Left renal cortex interstitium (tissue), 4 donors: ENCODE measurements at regions not wholly inside any gene's neighbourhood (a gene's known extent, or its start where the extent isn't known, plus 50 kb on each side); places are given as distances from the start of the nearest gene placed in this dataset.

Experiments
- DNase-seq, 4 donors: peaks; one replicate each; pipeline ENCODE4 v3.0.0-alpha.2; 2013; ENCODE audit warnings: low read depth in 4 of 4, low spot score in 2 of 4, missing footprints in 1 of 4

DNA sequence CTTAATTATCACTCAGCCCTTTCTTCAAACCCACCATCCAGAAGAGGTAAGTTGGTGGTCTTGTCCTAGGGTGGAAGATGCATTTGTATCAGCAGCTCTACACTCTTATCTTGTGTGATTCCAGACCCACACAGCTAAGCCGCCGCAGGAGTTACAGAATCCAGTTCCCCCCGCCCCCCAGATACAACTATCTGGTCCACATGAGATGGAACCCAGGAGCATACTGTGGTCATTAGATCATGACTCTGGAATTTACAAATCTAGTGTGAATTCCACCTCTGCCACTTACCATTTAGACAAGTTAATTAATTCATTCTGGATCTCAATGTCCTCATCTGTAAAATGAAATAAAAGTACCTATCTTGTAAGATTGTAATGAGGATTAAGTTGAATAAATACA, 486.4 kb downstream of the BCL11A start:
- no peak for DNase-seq

DNA sequence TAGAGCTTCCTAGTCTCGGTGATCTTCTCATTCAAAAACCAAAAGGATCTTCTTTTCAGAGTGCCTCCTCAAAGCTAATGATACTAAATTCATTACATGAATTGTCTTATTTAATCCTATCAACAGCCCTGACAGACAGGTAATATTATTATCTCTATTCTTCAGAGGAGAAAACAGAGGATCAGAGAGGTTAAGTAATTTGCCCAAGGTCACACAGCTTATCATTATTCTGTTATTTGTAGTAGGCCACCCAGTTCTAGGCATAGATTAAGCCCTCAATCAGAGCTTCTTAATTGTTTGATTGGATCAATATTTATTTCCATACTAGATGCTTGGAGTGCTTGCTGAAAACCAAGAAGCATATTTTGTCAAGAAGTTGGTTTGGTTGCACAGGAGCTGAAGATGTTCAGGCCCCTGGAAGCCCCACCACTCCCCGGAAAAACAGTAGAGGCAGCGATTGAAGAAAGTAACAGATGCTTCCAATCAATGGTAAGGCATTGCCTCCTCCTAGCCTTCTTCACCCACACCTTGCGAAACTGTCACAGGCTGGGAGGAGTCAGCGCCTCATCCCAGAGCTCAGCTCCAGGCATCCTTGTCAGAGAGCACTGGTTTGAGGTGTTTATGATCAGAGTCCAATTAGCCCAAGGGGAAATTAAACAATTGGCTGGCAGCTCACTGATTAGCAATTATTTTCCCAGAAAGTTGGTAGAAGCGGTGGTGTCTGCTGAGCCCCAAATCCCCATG, 487.2 kb downstream of the BCL11A start:
- no peak for DNase-seq

DNA sequence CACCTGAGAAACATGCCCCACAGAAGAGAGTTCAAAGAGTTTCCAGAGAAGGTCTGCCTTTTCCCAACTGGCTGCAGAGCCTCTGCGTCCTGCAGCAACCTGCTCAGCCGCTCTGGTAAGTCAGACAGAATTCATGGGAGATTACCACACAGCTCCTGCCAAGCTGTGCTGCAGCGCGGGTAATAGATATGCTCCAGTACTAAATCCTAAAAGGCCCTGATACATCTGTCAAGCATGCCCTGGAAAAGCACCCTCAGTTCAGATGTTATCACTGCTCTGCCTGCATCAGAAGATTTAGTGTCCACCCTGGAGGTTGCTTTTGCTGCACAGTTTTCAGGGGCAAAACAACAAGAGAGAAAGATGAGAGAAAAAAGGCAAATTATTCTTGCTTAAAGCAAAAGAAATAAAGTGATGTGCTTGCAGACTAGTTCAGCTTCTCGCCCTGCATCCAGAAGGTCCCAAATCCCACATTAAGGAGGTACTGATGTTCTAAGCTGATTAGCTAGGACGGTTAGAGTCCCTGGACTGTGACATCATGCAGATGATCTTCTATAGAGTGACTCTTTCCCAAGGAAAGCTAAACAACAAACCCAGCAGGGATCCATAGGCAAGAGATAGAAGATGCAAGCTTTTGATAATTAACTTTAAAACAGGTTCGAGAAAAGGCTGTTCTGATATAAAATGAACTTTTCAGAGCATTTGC, 488.6 kb downstream of the BCL11A start:
- no peak for DNase-seq

DNA sequence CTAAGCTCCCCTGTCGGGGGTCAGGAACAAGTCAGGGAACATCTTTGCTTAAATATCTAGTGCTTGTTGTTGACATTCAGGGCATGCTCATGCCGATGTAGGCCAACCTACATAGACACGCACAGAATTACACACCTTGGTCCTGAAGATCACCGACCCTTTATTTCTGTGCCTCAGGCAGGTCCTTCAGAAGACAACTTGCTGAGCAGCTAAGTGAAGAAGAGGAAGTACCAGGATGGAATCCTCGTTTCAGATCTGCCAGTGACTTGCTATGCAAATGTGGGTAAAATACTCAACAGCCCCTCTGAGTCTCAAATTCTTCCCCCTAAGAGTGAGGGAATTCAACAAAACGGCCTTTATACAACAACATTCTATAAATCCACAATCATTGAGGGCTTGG, 494.7 kb downstream of the BCL11A start:
- DNase-seq, result no peak

DNA sequence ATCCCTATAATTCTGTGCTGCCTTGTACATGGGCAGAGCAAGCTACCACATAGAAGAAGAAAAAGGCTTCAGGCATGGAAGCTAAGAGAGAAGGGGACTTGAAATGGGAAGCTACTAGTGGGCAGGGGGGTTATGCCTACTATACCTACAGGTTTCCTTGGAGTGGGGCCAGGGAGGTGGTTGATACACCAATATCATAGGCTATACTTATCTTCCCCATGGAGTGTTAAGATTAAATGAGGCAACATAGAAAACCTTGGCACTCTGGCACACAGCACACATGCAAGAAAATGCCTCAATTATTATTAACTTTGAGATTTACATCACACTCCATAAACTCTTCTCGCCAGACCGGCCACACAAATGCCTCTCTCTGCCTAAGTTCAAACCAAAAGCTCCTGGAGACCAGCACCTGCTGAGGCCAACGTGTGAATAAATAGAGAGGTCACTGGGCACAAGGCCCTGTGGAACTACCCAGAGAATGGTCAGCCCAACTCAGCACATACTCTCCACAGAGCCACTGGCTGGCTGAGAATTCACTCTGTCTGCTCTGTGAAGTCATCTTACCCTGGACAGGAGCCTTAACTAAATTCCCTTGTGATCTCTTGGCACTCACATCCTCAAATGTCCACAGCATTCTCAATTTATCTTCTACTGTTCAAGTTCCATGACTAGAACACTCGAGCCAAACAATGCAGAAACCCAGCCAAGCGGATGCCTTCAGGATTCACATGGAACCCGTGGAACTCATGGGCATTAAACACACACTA, 498.7 kb downstream of the BCL11A start:
- no peak for DNase-seq

DNA sequence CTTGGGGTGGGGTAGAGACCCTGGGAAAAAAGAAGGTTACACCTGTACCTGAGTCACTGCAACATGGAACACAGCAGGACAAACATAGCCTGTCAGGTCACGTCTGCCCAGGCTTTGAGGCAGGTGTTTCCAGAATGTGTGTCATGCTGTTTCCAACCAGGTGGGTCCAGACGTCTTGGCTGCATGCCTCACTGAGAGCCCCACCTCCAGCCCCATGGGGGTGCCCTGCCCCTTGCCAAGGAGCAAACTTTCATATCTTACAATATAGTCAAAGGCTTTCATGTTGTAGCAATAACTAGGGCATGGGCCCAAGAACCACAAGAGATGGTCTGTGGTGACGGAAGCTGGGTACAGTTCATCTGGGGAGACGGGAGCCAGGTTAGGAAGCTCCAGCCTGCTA, 499.7 kb downstream of the BCL11A start:
- no peak for DNase-seq

DNA sequence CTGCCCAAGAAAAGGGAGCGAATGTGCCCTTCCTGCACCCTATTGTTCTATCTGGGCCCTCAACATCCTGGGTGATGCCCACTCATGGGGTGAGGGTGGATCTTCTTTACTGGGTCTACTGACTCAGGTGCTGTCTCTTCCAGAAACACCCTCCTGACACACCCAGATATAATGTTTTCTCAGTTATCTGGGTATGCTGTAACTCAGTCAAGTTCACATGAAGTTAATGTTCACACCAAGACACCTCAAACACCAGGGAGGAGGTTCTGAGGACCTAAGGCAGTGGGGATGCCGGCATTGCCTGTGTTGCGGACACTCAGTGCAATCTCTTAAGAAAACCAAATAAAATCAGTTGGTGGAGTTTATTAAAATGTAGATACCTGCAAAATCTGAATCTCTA, 500.9 kb downstream of the BCL11A start:
- DNase-seq, result no peak

DNA sequence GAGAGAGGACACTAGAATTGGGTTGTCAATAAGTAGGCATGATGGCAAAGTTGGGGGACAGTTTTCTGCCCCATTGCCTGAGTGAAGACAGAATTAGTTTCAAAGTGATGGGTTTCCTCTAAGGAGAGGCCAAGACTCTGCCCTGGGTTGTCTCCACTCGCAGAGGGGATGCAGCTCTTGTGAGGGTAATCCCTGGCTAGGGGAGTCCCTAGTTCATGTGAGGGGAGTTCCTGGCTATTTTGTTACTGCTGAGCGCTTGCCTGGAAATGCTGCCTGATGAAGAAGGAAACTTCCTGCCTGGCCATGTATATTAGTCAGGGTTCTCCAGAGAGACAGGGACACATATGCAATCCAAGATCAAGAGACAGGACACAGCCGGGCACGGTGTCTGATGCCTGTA, 501.5 kb downstream of the BCL11A start:
- no peak for DNase-seq

DNA sequence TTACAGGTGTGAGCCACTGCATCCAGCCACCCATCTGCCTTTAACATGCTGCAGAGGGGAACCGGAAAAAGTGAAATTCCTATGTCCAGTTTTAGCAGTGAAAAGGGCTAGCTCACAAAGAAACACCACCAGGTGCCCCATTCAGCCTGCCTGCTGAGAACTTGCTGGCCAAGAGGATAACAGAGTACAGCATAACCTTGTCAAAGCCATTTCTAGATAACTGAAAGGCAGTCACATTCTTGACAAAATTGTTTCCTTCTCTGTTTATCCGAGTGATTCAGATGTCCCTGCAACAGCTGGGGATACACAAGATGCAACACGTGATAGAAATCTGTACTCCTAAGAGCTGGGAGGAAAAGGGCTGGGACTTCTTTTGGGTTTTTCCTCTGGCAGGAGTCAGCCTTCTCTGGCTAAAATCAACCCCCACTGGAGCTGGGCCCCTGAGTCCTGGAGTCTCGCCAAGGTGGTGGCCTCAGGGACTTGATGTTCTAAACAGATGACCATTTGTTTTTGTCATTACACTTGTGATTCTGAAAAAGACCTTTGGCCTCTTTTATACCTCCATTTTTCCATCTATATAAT, 505.4 kb downstream of the BCL11A start:
- no peak for DNase-seq

DNA sequence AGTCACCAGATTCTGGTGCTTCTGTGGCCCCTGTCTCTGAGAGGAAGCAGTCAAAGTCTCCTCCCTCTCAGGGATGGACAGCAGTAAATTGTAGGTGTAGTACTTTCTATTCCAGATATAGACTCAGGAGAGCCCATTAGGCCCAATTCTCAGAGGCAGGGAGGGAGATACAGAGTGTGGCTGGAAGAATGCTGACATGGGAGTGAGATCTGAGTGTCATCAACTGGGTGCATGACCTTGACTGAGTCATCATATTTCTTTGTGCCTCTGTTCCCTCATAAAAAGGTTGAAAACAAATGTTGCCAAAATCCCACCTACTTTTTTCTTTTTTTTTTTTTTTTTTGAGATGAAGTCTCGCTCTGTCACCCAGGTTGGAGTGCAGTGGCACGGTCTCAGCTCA, 506.1 kb downstream of the BCL11A start:
- no peak for DNase-seq

DNA sequence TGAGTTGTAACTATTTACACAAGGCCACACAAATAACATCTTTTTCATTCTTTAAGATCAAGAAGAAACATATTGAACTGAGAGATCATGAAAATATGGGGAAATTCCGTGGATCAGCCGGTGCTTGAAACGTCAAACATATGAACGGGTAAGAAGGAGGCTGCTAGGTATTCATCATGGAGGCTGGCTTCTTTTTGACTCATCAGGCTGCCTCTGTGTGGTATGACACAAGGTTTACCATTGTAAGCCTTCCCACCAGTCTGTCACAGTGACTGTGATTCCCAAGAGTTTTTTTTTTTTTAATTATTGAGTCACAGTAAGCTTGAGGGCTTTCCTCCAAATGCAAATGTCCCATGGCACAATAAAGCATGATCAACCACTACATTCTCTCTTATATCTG, 506.9 kb downstream of the BCL11A start:
- DNase-seq, result no peak

DNA sequence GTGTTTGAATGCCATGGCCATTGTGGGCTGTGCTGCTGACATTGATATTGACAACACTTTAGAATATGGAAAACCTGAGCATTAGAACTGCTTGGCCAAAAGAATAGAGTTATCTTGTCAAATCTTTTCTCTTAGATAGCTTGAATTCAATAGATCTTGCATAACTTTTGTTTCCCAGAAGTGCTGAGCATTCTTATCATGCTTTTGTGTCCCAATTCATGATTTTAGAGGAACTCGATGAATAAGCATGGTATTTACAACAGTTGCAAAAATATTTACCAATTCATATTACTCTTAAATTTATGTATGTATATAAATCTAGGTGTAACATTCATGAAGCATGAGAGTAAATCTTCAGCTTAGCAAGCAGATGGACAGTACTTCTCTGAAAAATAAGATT, 508.0 kb downstream of the BCL11A start:
- no peak for DNase-seq

DNA sequence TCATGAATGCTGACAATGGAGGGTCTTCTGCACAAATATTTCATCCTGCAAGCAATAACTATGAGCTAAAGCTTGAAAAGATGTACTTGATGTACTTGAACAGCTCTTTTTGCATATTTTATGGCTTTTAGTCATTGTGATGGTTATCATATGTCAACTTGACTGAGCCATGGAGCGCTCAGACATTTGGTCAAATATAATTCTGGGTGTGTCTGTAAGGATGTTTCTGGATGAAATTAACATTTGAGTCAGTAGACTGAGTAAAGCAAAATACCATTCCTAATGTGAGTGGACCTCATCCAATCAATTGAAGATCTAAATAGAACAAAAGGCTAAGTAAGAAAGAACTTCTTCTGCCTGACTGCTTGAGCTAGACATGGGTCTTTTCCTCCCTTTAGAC, 509.0 kb downstream of the BCL11A start:
- DNase-seq, result no peak

DNA sequence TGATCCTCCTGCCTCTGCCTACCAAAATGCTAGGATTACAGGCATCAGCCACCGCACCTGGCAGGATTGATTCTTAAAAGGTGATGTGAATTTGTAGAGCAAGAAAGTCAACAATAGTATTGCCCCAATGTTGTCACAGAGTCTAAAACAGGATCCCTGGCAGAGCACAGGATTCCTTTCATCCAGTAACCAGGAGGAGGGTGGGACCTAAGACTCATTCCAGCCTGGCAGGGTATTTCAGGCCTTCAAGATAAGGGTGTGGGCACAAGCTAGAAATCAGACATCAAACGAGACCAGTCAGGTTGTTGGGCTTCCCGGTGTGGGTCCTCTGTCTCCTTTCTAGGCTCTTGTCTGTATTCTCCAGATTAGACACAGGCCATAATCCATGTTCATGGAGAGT, 511.4 kb downstream of the BCL11A start:
- no peak for DNase-seq

DNA sequence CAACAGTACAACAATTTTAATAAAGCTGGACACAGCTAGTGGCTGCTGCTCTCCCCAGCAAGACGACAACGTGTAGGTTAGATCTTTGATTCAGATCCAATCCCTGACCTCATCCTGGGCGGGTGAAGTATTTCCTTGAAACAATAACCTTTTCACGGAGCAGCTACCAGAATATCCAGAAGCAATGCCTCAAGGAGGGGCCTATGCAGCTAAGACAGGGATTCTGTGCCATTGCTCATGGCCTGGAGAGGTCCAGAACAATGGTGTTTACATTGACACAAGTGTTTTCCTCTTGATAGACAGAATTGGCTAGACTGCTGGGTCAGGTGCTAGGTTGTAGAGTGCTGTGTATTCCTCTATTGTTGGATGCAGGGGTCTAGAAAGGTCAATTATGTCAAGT, 520.1 kb downstream of the BCL11A start:
- no peak for DNase-seq

DNA sequence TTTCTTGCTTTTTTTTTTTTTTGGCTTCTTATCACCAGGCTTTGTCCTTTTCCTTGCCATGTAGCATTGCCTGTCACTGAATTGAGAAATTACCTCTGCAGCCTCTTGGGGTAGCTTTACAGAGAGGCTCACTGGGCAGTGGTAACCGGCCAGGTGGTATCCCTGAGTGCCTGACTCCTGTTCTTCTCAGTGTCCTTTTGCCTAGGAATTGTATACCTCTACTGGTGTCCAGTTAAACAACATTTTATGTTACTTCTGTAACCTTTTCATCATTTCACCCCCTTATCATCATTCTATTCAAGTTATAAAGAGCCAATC, 523.9 kb downstream of the BCL11A start:
- DNase-seq, result no peak

DNA sequence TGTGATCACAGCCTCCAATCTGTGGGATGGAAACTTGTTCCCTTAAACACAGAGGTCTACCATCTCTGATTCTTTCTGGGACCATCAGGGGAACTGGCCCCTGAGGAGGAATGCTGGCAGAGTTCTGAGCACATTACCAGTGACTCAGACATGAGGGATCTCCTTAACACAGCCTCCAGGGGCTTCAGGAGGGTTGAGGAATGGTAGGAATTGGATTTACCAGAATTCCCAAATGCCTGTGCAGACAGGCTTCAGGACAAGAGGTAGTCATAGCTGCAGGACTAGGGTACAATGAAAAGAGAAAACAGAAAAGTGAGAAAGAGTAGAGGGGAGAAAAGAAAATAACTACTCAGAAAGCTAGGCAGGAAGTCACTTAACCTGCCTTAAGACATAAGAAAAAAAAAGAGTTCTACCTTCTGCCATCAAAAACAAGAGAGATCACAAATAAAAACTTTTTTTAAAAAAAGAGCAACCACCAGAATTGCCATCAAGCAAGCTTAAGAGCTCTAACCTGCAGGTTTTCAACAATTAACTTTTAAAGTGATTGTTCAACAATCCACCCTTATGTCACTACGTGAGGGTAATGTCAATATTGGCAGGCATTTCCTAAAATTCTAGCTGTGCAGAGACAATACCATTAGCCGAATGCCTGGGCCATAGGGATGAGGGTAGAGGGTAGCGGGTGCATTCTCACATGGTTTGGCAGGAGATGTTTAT, 524.4 kb downstream of the BCL11A start:
- DNase-seq, result no peak

DNA sequence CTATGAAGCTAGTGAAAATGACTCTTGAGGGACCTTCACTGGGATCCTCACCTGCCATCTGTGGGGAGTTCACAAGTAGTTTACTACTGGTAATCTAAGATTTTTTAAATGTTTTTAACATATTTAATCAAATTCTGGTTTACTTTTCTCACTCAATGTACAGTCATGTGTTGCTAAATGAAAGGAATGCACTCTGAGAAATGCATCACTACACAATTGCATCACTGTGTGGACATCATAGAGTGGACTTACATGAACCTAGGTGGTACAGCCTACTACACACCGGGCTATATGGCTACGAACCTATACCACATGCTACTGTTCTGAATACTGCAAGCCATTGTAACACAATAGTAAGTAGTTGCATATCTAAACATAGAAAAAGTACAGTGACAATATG, 528.0 kb downstream of the BCL11A start:
- no peak for DNase-seq

DNA sequence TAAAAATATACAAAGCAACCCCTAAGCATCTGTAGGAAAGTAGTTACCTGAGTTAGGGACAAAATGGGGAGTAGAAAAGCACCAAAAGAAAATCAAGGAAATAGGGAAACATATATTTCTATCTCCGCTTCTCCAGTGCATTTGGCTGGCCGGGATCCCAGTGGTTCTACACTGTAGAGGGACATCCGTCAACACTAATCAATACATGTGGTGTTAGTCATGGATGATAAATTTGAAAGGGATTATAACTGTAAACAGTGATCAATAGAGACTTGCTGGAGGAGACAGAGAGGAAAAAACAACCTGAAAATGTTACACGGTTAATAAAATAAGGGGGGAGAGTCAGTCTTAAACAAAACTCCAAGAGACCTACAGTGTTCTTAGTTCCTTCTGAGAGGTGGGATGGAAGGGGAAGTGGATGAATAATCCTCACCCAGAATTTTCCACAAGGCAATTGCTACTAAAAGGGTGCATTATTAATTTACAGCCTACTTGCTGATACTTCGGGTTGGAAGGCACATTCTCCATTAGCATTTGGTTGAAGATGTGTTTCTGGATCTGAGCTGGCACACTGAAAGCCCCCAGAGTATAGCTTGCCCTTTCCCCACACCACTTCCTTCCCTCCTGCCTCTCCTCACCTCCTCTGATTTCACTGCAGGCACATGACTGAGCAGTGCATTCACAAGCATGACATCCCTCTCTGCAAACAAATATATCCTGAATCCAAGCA, 530.0 kb downstream of the BCL11A start:
- no peak for DNase-seq

DNA sequence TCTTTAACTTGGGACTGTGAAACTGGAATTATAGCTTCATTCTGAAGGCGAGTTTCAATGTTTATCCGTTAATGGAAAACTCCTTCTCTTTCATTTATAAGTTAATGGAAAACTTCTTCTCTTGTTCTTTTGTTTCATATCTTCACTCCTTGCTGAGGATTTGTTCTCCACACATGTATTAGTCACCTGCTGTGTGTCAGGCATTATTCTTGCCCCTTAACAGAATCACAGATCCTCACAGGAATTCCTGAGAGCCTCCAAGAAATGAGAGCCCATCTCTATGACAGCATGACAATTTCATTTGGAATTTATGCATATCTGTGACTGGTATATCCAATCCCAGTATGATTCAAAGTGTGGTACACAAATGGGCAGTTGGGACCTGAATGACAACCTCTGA, 545.8 kb downstream of the BCL11A start:
- no peak for DNase-seq
